HepG2 (cell line): ENCODE measurements at regions not wholly inside any gene's neighbourhood (a gene's known extent, or its start where the extent isn't known, plus 50 kb on each side); places are given as distances from the start of the nearest gene placed in this dataset.

Experiments
- ATAC-seq: fragments of 200-7000 bp; cut with Tn5 transposase; 3 replicates; pipeline ENCODE4 v1.9.1; 2020; ENCODE audit warnings: mild to moderate bottlenecking, moderate library complexity
- BruUV-seq: library from RNA; stranded (reverse); fragments of 400-500 nt; replicated peaks from 2 replicates; lab custom pipeline; 2021; lab: Mats Ljungman, UMichigan
- CTCF ChIA-PET: fragments of 300-600 bp; formaldehyde crosslinking; extraction: SDS; loops from one replicate; lab custom pipeline; 2021; ENCODE audit warnings: low total read pairs, inconsistent platforms, low intra/inter-chr PET ratio; lab: Yijun Ruan, JAX
- POLR2A ChIA-PET: fragments of 350-600 bp; sonication (Branson Sonifier 250); formaldehyde crosslinking; loops from one replicate; lab custom pipeline; 2020; ENCODE audit warnings: antibody characterized with exemption, inconsistent platforms; lab: Yijun Ruan, JAX
- DNase-seq: peaks from one replicate; pipeline ENCODE4 v3.0.0-alpha.2; 2015; ENCODE audit warnings: low spot score
- FAIRE-seq: peaks from 3 replicates; lab custom pipeline; 2011; peaks lifted over from hg19 to GRCh38; lab: Jason Lieb, UNC
- H2AFZ ChIP-seq: one replicate; pipeline ENCODE4 v1.6.1; 2011; ENCODE audit warnings: low read length, inconsistent platforms
- H3K27ac ChIP-seq: fragments of 300-600 bp; 3 replicates; pipeline ENCODE4 v1.8.0; 2011; ENCODE audit warnings: mixed run types, mild to moderate bottlenecking, mixed read lengths, low read length, inconsistent platforms; ENCODE audit not compliant: insufficient read depth; ENCODE audit errors: extremely low read length
- H3K27me3 ChIP-seq, 2 experiments: fragments of 200-600 bp in 1 of 2; 2 replicates in 1 of 2; 3 replicates in 1 of 2; pipeline versions ENCODE4 v1.6.0 to v1.8.0; 2011; ENCODE audit warnings: low read length in 2 of 2, mild to moderate bottlenecking in 2 of 2, moderate library complexity in 2 of 2, inconsistent platforms in 1 of 2; ENCODE audit not compliant: insufficient read depth in 2 of 2, control insufficient read depth in 1 of 2
- H3K36me3 ChIP-seq, 2 experiments: fragments of 200-600 bp in 1 of 2; replicated peaks in 1 of 2; 2 replicates in 1 of 2; 3 replicates in 1 of 2; pipeline versions ENCODE4 v1.5.1 to v1.8.0; 2011; ENCODE audit warnings: low read length in 2 of 2, inconsistent platforms in 1 of 2; ENCODE audit not compliant: insufficient read depth in 2 of 2, control insufficient read depth in 1 of 2
- H3K4me1 ChIP-seq: 2 replicates; pipeline ENCODE4 v1.5.1; 2012; ENCODE audit warnings: low read length, inconsistent platforms; ENCODE audit not compliant: insufficient read depth
- H3K4me2 ChIP-seq: 2 replicates; pipeline ENCODE4 v1.6.0; 2011; ENCODE audit warnings: low read depth, low read length, inconsistent platforms
- H3K4me3 ChIP-seq, 3 experiments: fragments of 200-600 bp in 1 of 3; sonication (generic), shearing (Covaris generic) in 1 of 3; replicated peaks in 1 of 3; 2 replicates each; pipeline ENCODE4 v1.5.1; 2011 to 2016; ENCODE audit warnings: low read length in 3 of 3, inconsistent platforms in 2 of 3, low read depth in 2 of 3, mild to moderate bottlenecking in 2 of 3, control low read depth in 1 of 3, mixed read lengths in 1 of 3; ENCODE audit not compliant: insufficient read depth in 1 of 3
- H3K79me2 ChIP-seq: one replicate; pipeline ENCODE4 v1.6.1; 2011; ENCODE audit warnings: low read length, inconsistent platforms; ENCODE audit not compliant: insufficient read depth
- H3K9ac ChIP-seq: 2 replicates; pipeline ENCODE4 v1.6.0; 2011; ENCODE audit warnings: mild to moderate bottlenecking, low read depth, low read length, inconsistent platforms; ENCODE audit not compliant: insufficient read depth
- H3K9me3 ChIP-seq: 2 replicates; pipeline ENCODE4 v1.5.1; 2012; ENCODE audit warnings: mild to moderate bottlenecking, low read length
- H4K20me1 ChIP-seq: 2 replicates; pipeline ENCODE4 v1.6.0; 2011; ENCODE audit warnings: inconsistent platforms, mild to moderate bottlenecking, low read length, moderate library complexity; ENCODE audit not compliant: insufficient read depth
- GRHL1 ChIP-seq: sonication (generic); formaldehyde crosslinking; conservative IDR thresholded peaks from 2 replicates; pipeline ENCODE4 v1.8.0; 2022; ENCODE audit warnings: missing genetic modification reagents
- HOXA3 ChIP-seq: sonication (generic); formaldehyde crosslinking; IDR thresholded peaks from 2 replicates; pipeline ENCODE4 v1.5.0; 2020; ENCODE audit warnings: missing genetic modification reagents
- KLF16 ChIP-seq, 2 experiments: sonication (generic) in 1 of 2; formaldehyde crosslinking in 1 of 2; IDR thresholded peaks; 2 replicates each; pipeline versions ENCODE4 v1.6.1 to v1.8.0; 2016 to 2023; ENCODE audit warnings: missing genetic modification reagents in 2 of 2, missing compliant biosample characterization in 1 of 2
- MBNL3 ChIP-seq: fragments of 250-450 bp; sonication (Bioruptor Pico); conservative IDR thresholded peaks from 2 replicates; pipeline ENCODE4 v1.8.0; 2022; ENCODE audit warnings: mild to moderate bottlenecking, inconsistent platforms
- NFYC ChIP-seq: IDR thresholded peaks from 2 replicates; pipeline ENCODE4 v1.6.1; 2016; ENCODE audit warnings: missing genetic modification reagents, missing compliant biosample characterization
- PHF8 ChIP-seq: sonication (generic); formaldehyde crosslinking; IDR thresholded peaks from 2 replicates; pipeline ENCODE4 v1.5.0; 2020; ENCODE audit warnings: missing genetic modification reagents
- SIX4 ChIP-seq: sonication (generic); formaldehyde crosslinking; IDR thresholded peaks from 2 replicates; pipeline ENCODE4 v1.4.0; 2020; ENCODE audit warnings: missing genetic modification reagents
- ZFP36L1 ChIP-seq: sonication (generic); formaldehyde crosslinking; IDR thresholded peaks from 2 replicates; pipeline ENCODE4 v1.8.0; 2022; ENCODE audit warnings: mild to moderate bottlenecking, missing genetic modification reagents, moderate library complexity
- ZNF318 ChIP-seq: sonication (generic); formaldehyde crosslinking; IDR thresholded peaks from 2 replicates; pipeline ENCODE4 v1.4.0; 2020; ENCODE audit warnings: mild to moderate bottlenecking, missing genetic modification reagents
- ZNF562 ChIP-seq: sonication (generic); formaldehyde crosslinking; IDR thresholded peaks from 2 replicates; pipeline ENCODE4 v1.8.0; 2022; ENCODE audit warnings: missing genetic modification reagents, borderline replicate concordance
- ZNF776 ChIP-seq: sonication (generic); formaldehyde crosslinking; IDR thresholded peaks from 2 replicates; pipeline ENCODE4 v1.4.0; 2020; ENCODE audit warnings: mild to moderate bottlenecking, missing genetic modification reagents
- WGBS: methylation state at CpG from one replicate; pipeline ENCODE4 v1.1.6; 2017; ENCODE audit warnings: low lambda C conversion rate; 5-methylcytosine and 5-hydroxymethylcytosine counted together
- in situ Hi-C: cut with HindIII; loops from 2 replicates; pipeline ENCODE4 v1.10.0; 2017; ENCODE audit warnings: low pct_unique_long_range_greater_than_20kb; ENCODE audit not compliant: extremely low pct_ligation_motif_present
- intact Hi-C: fragments of 100-400 bp; cut with micrococcal nuclease; formaldehyde crosslinking; loops from one replicate; pipeline ENCODE4 v1.10.0; 2022; ENCODE audit not compliant: unreplicated experiment

DNA sequence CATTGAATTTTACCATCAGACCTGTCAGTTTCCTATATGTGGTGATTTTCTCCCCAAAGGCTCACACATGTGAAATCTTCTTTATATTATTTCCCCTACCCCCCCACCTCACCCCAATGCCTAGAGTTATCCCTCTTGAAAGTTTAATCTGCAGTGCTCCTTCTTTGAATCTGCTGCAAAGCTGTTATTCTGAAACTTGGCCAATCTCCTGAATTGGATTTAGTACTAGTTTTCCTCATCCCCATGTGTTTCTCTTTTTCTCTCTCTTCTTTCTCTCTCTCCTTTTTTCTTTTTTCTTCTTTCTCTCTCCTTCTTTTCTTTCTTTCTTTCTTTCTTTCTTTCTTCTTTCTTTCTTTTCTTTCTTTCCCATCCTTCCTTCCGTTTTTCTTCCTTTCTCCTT, 886.2 kb downstream of the TYW1 start (continued):
- no peak for TF ChIP-seq ZNF318 (CRISPR knock-in tag)
- no peak for TF ChIP-seq KLF16 (CRISPR knock-in tag; IDR thresholded peaks at IDR 0.05)
- TF ChIP-seq HOXA3 (CRISPR knock-in tag), result no peak
- no peak for TF ChIP-seq ZNF776
- TF ChIP-seq MBNL3, result no peak
- TF ChIP-seq SIX4 (CRISPR knock-in tag), result no peak

- H3K27me3 ChIP-seq, result no peaks in the 10 kb centered on the region
- no peak for DNase-seq
These were observed 893.7 kb downstream of the TYW1 start for GRCh38 chr7:67890316-67890715.

More at GRCh38 chr7:67890316-67890715, 893.7 kb downstream of the TYW1 start:
- CTCF ChIA-PET, result no interaction called here
- Histone ChIP-seq H3K36me3 (no peaks in the 10 kb centered on the region), H3K9ac (no peak overlapping the region), H3K9me3 (peaks cover 11% of the 10 kb centered on the region; the same call in 1 of the 2 replicates), H3K79me2 (no peaks in the 10 kb centered on the region), H3K27ac (no peak overlapping the region), H4K20me1 (no peaks in the 10 kb centered on the region), H3K4me2 (no peak overlapping the region), H3K4me3 (no peak overlapping the region), H2AFZ (no peak overlapping the region), H3K4me1 (no peaks in the 10 kb centered on the region)
- TF ChIP-seq NFYC (CRISPR knock-in tag), result no peak
- TF ChIP-seq GRHL1 (CRISPR knock-in tag), result no peak
- no peak for TF ChIP-seq ZNF562 (CRISPR knock-in tag)
- TF ChIP-seq ZFP36L1 (CRISPR knock-in tag), result no peak
- no peak for TF ChIP-seq PHF8 (CRISPR knock-in tag)
- POLR2A ChIA-PET, result no interaction called here
- WGBS, result 31% methylated on average over 7 of the region's 12 CpGs
- FAIRE-seq (no peak), ATAC-seq (no peak)
- in situ Hi-C loops (no loop called here), intact Hi-C loops (no loop called here)
- no TSS peak for BruUV-seq
